H9 (cell line): ENCODE measurements at regions not wholly inside any gene's neighbourhood (a gene's known extent, or its start where the extent isn't known, plus 50 kb on each side); places are given as distances from the start of the nearest gene placed in this dataset.

Experiments used
- DNase-seq: peaks from one replicate; pipeline ENCODE4 v3.0.0-alpha.2; 2017
- H2AFZ ChIP-seq: one replicate; pipeline ENCODE4 v1.6.1; 2013; ENCODE audit warnings: mild to moderate bottlenecking, low read length, control low read depth, moderate library complexity
- H2AK5ac ChIP-seq: 2 replicates; pipeline ENCODE4 v1.6.1; 2013; ENCODE audit warnings: low read length, control low read depth, mixed read lengths; ENCODE audit not compliant: insufficient read length
- H2BK120ac ChIP-seq: one replicate; pipeline ENCODE4 v1.6.1; 2013; ENCODE audit warnings: low read depth, mild to moderate bottlenecking, low read length, control low read depth, inconsistent platforms; ENCODE audit not compliant: poor library complexity, severe bottlenecking
- H2BK12ac ChIP-seq: 2 replicates; pipeline ENCODE4 v1.6.1; 2013; ENCODE audit warnings: low read length, control low read depth, mixed read lengths, low read depth; ENCODE audit not compliant: insufficient read length
- H2BK15ac ChIP-seq: 2 replicates; pipeline ENCODE4 v1.6.1; 2013; ENCODE audit warnings: low read depth, low read length, control low read depth
- H2BK20ac ChIP-seq: one replicate; pipeline ENCODE4 v1.6.1; 2013; ENCODE audit warnings: low read depth, mild to moderate bottlenecking, low read length, control low read depth, inconsistent platforms; ENCODE audit not compliant: poor library complexity, severe bottlenecking
- H2BK5ac ChIP-seq: 2 replicates; pipeline ENCODE4 v1.6.1; 2013; ENCODE audit warnings: low read length, control low read depth, mixed read lengths; ENCODE audit not compliant: insufficient read length
- H3K14ac ChIP-seq: 2 replicates; pipeline ENCODE4 v1.6.1; 2013; ENCODE audit warnings: low read length, control low read depth; ENCODE audit not compliant: insufficient read depth
- H3K18ac ChIP-seq: 2 replicates; pipeline ENCODE4 v1.6.1; 2013; ENCODE audit warnings: low read depth, mild to moderate bottlenecking, mixed read lengths, low read length, control low read depth; ENCODE audit not compliant: insufficient read length
- H3K23ac ChIP-seq: 2 replicates; pipeline ENCODE4 v1.6.1; 2013; ENCODE audit warnings: low read length, control low read depth, mixed read lengths, low read depth; ENCODE audit not compliant: insufficient read length
- H3K23me2 ChIP-seq: 2 replicates; pipeline ENCODE4 v1.6.1; 2013; ENCODE audit warnings: low read depth, mild to moderate bottlenecking, mixed read lengths, low read length, control low read depth; ENCODE audit not compliant: insufficient read length, poor library complexity, severe bottlenecking
- H3K27ac ChIP-seq: 2 replicates; pipeline ENCODE4 v1.5.1; 2013; ENCODE audit warnings: low read length, control low read depth, mixed read lengths, low read depth; ENCODE audit not compliant: insufficient read length
- H3K27me3 ChIP-seq: 2 replicates; pipeline ENCODE4 v1.6.1; 2013; ENCODE audit warnings: low read length, control low read depth, inconsistent platforms; ENCODE audit not compliant: insufficient read depth
- H3K4ac ChIP-seq: 2 replicates; pipeline ENCODE4 v1.6.1; 2013; ENCODE audit warnings: low read depth, mild to moderate bottlenecking, control low read depth, inconsistent platforms, low read length, moderate library complexity
- H3K4me1 ChIP-seq: 2 replicates; pipeline ENCODE4 v1.6.1; 2013; ENCODE audit warnings: low read length, control low read depth, inconsistent platforms; ENCODE audit not compliant: insufficient read depth
- H3K4me2 ChIP-seq: 2 replicates; pipeline ENCODE4 v1.6.1; 2013; ENCODE audit warnings: low read length, control low read depth, mixed read lengths; ENCODE audit not compliant: insufficient read length, insufficient read depth
- H3K56ac ChIP-seq: 2 replicates; pipeline ENCODE4 v1.6.1; 2013; ENCODE audit warnings: low read depth, mild to moderate bottlenecking, mixed read lengths, low read length, control low read depth; ENCODE audit not compliant: insufficient read length
- H3K79me1 ChIP-seq: 2 replicates; pipeline ENCODE4 v1.6.1; 2013; ENCODE audit warnings: low read depth, mild to moderate bottlenecking, moderate library complexity, low read length, control low read depth, inconsistent platforms; ENCODE audit not compliant: insufficient read depth, poor library complexity, severe bottlenecking
- H3K79me2 ChIP-seq: 2 replicates; pipeline ENCODE4 v1.6.1; 2013; ENCODE audit warnings: low read length, control low read depth, inconsistent platforms; ENCODE audit not compliant: insufficient read depth
- H3K9ac ChIP-seq: 2 replicates; pipeline ENCODE4 v1.6.1; 2013; ENCODE audit warnings: low read length, control low read depth, mixed read lengths; ENCODE audit not compliant: insufficient read length; ENCODE audit errors: extremely low read depth
- H3K9me3 ChIP-seq: one replicate; pipeline ENCODE4 v1.6.1; 2013; ENCODE audit warnings: low read depth, low read length, inconsistent platforms; ENCODE audit not compliant: control insufficient read depth
- H3T11ph ChIP-seq: one replicate; pipeline ENCODE4 v1.6.1; 2013; ENCODE audit warnings: mild to moderate bottlenecking, low read length, control low read depth, inconsistent platforms
- H4K20me1 ChIP-seq: one replicate; pipeline ENCODE4 v1.6.1; 2013; ENCODE audit not compliant: control insufficient read depth, insufficient read length, insufficient read depth
- H4K5ac ChIP-seq: 2 replicates; pipeline ENCODE4 v1.6.1; 2013; ENCODE audit warnings: low read depth, mild to moderate bottlenecking, mixed read lengths, low read length, control low read depth; ENCODE audit not compliant: insufficient read length
- H4K8ac ChIP-seq: replicated peaks from 2 replicates; pipeline ENCODE4 v1.6.1; 2013; ENCODE audit warnings: low read length, control low read depth, mixed read lengths, low read depth; ENCODE audit not compliant: insufficient read length
- H4K91ac ChIP-seq: 2 replicates; pipeline ENCODE4 v1.6.1; 2013; ENCODE audit warnings: low read depth, mild to moderate bottlenecking, moderate library complexity, mixed read lengths, low read length, control low read depth; ENCODE audit not compliant: insufficient read length
- H3K27ac Mint-ChIP-seq, 3 experiments: 2 replicates in 2 of 3; 3 replicates in 1 of 3; pipeline ENCODE4 v1.8.0; 2020 to 2021; ENCODE audit warnings: mixed read lengths in 3 of 3, mild to moderate bottlenecking in 1 of 3, moderate library complexity in 1 of 3
- H3K27me3 Mint-ChIP-seq: 2 replicates; pipeline ENCODE4 v1.8.0; 2021; ENCODE audit warnings: low read depth, mild to moderate bottlenecking, moderate library complexity, mixed read lengths
- H3K36me3 Mint-ChIP-seq, 3 experiments: 2 replicates in 2 of 3; 3 replicates in 1 of 3; pipeline ENCODE4 v1.8.0; 2020 to 2021; ENCODE audit warnings: low read depth in 3 of 3, mixed read lengths in 3 of 3; ENCODE audit not compliant: insufficient read depth in 1 of 3
- H3K4me1 Mint-ChIP-seq, 2 experiments: 2 replicates each; pipeline ENCODE4 v1.8.0; 2020; ENCODE audit warnings: mixed read lengths in 2 of 2
- H3K4me3 Mint-ChIP-seq, 2 experiments: 2 replicates in 1 of 2; 3 replicates in 1 of 2; pipeline ENCODE4 v1.8.0; 2020 to 2021; ENCODE audit warnings: mild to moderate bottlenecking in 2 of 2, mixed read lengths in 2 of 2, moderate library complexity in 1 of 2
- H3K9me3 Mint-ChIP-seq, 2 experiments: 2 replicates in 1 of 2; 3 replicates in 1 of 2; pipeline ENCODE4 v1.8.0; 2020; ENCODE audit warnings: mild to moderate bottlenecking in 2 of 2, mixed read lengths in 2 of 2, moderate library complexity in 1 of 2
- CTCF ChIP-seq: fragments of 200-600 bp; sonication (generic); conservative IDR thresholded peaks from 3 replicates; pipeline ENCODE4 v1.8.0; 2021; ENCODE audit warnings: antibody characterized with exemption, mild to moderate bottlenecking
- WGBS: extraction: QIAGEN DNeasy Blood & Tissue Kit; methylation state at CpG from one replicate; pipeline ENCODE4 v1.1.7; 2013; ENCODE audit warnings: missing lambda C conversion rate, low lambda C conversion rate, mixed read lengths; ENCODE audit not compliant: insufficient read length; ENCODE audit errors: extremely low coverage; 5-methylcytosine and 5-hydroxymethylcytosine counted together

- Histone ChIP-seq H3K14ac (no peak overlapping the region), H3K56ac (no peak overlapping the region)
- no peak overlapping the region for H3K27ac Mint-ChIP-seq
These were observed 111.1 kb upstream of the RAP1B start for GRCh38 chr12:68499616-68500015.

More at GRCh38 chr12:68499616-68500015, 111.1 kb upstream of the RAP1B start:
- H3K36me3 Mint-ChIP-seq, result no peaks in the 10 kb centered on the region
- H3K4me1 Mint-ChIP-seq, result peaks cover 2 to 4% of the 10 kb centered on the region in 2 experiments; a peak in 2 of 4 replicates
- Histone ChIP-seq H4K91ac (no peak overlapping the region), H3K23ac (no peak overlapping the region), H3T11ph (no peak overlapping the region), H3K9ac (no peak overlapping the region), H3K27ac (no peak overlapping the region), H2BK15ac (no peak overlapping the region), H2BK20ac (no peak overlapping the region), H3K27me3 (no peaks in the 10 kb centered on the region), H3K9me3 (no peaks in the 10 kb centered on the region), H3K18ac (no peak overlapping the region), H3K23me2 (no peaks in the 10 kb centered on the region), H4K5ac (no peak overlapping the region), H4K8ac (no peak overlapping the region), H2BK5ac (no peak overlapping the region), H3K79me2 (no peaks in the 10 kb centered on the region), H2BK120ac (no peak overlapping the region), H3K4me1 (no peaks in the 10 kb centered on the region), H2AK5ac (no peak overlapping the region), H2BK12ac (no peak overlapping the region), H3K4me2 (no peak overlapping the region), H3K79me1 (no peaks in the 10 kb centered on the region), H4K20me1 (no peaks in the 10 kb centered on the region), H3K4ac (no peak overlapping the region), H2AFZ (no peak overlapping the region)
- H3K27me3 Mint-ChIP-seq, result peaks cover 2% of the 10 kb centered on the region; the same call in 1 of the 2 replicates
- no CpG with 5 or more reads among the region's 1 CpG for WGBS
- no peak for DNase-seq
- no peak for TF ChIP-seq CTCF
- H3K4me3 Mint-ChIP-seq, result no peak overlapping the region
- H3K9me3 Mint-ChIP-seq, result no peaks in the 10 kb centered on the region
